Naive thymus-derived CD8-positive, alpha-beta T cell (primary cell): ENCODE measurements at regions not wholly inside any gene's neighbourhood (a gene's known extent, or its start where the extent isn't known, plus 50 kb on each side); places are given as distances from the start of the nearest gene placed in this dataset.

Experiments used
- ATAC-seq, 2 donors: fragments of 150-1000 bp; cut with Tn5 transposase in 1 of 2; sonication (Bioruptor Pico), chemical (Tn5 transposase) in 1 of 2; 1 replicate in 1 of 2; 2 replicates in 1 of 2; pipeline ENCODE4 v1.10.0; 2021; ENCODE audit warnings: mild to moderate bottlenecking in 2 of 2, moderate library complexity in 2 of 2
- POLR2A ChIA-PET: fragments of 350-600 bp; sonication (Branson Sonifier 250); formaldehyde crosslinking; loops from one replicate; lab custom pipeline; 2021; ENCODE audit warnings: antibody characterized with exemption; lab: Charles Lee
- DNase-seq, 10 donors: peaks; one replicate each; pipeline versions ENCODE4 v3.0.0 to v3.0.0-alpha.2; 2020 to 2022
- H3K27ac Mint-ChIP-seq, 10 donors: one replicate each; pipeline ENCODE4 v1.8.0; 2020 to 2022; ENCODE audit warnings: mild to moderate bottlenecking in 10 of 10, mixed read lengths in 10 of 10, moderate library complexity in 4 of 10, inconsistent platforms in 1 of 10
- H3K27me3 Mint-ChIP-seq, 5 donors: one replicate each; pipeline ENCODE4 v1.8.0; 2021 to 2022; ENCODE audit warnings: mixed read lengths in 5 of 5
- H3K36me3 Mint-ChIP-seq, 3 donors: one replicate each; pipeline ENCODE4 v1.8.0; 2020 to 2022; ENCODE audit warnings: mixed read lengths in 3 of 3, mild to moderate bottlenecking in 2 of 3, inconsistent platforms in 1 of 3
- H3K4me1 Mint-ChIP-seq, 4 donors: one replicate each; pipeline ENCODE4 v1.8.0; 2021 to 2022; ENCODE audit warnings: mixed read lengths in 4 of 4
- H3K4me3 Mint-ChIP-seq, 10 donors: one replicate each; pipeline ENCODE4 v1.8.0; 2020 to 2022; ENCODE audit warnings: mild to moderate bottlenecking in 10 of 10, mixed read lengths in 10 of 10, moderate library complexity in 6 of 10, inconsistent platforms in 1 of 10
- H3K9me3 Mint-ChIP-seq, 9 donors: one replicate each; pipeline ENCODE4 v1.8.0; 2020 to 2022; ENCODE audit warnings: mixed read lengths in 9 of 9, mild to moderate bottlenecking in 3 of 9, inconsistent platforms in 1 of 9, moderate library complexity in 1 of 9

- Mint-ChIP-seq H3K36me3 (no peaks in the 10 kb centered on the region), H3K27me3 (peaks cover 0 to 9% (median 4%) of the 10 kb centered on the region in 5 donors), H3K27ac (no peak overlapping the region), H3K4me3 (no peak overlapping the region), H3K9me3 (peaks cover 0 to 5% (median 0%) of the 10 kb centered on the region in 9 donors), H3K4me1 (no peaks in the 10 kb centered on the region)
- no peak for DNase-seq
- no peak for ATAC-seq
- POLR2A ChIA-PET, result no interaction called here
Observed at GRCh38 chr12:59185295-59185694, 265.0 kb upstream of the LRIG3 start.

GRCh38 chr12:59182658-59183455 lies 262.6 kb upstream of the LRIG3 start:
- Mint-ChIP-seq H3K9me3 (peaks cover 0 to 10% (median 0%) of the 10 kb centered on the region in 9 donors), H3K27me3 (peaks cover 0 to 9% (median 4%) of the 10 kb centered on the region in 5 donors), H3K4me3 (no peak overlapping the region), H3K27ac (no peak overlapping the region), H3K4me1 (no peaks in the 10 kb centered on the region), H3K36me3 (no peaks in the 10 kb centered on the region)
- ATAC-seq (no peak), DNase-seq (no peak)
- POLR2A ChIA-PET, result no interaction called here

- no peaks in the 10 kb centered on the region for H3K4me1 Mint-ChIP-seq
- H3K36me3 Mint-ChIP-seq, result no peaks in the 10 kb centered on the region
- H3K4me3 Mint-ChIP-seq, result no peak overlapping the region
- no peak overlapping the region for H3K27ac Mint-ChIP-seq
- POLR2A ChIA-PET, result no interaction called here
- H3K27me3 Mint-ChIP-seq, result peaks cover 0 to 9% (median 4%) of the 10 kb centered on the region in 5 donors
- peaks cover 0 to 10% (median 0%) of the 10 kb centered on the region in 9 donors for H3K9me3 Mint-ChIP-seq
- ATAC-seq (no peak), DNase-seq (no peak)
Observed at GRCh38 chr12:59182191-59182590, 261.9 kb upstream of the LRIG3 start.

- ATAC-seq (no peak), DNase-seq (no peak)
- H3K4me3 Mint-ChIP-seq, result no peak overlapping the region
- no peaks in the 10 kb centered on the region for H3K36me3 Mint-ChIP-seq
- H3K27ac Mint-ChIP-seq, result no peak overlapping the region
- POLR2A ChIA-PET, result no interaction called here
- H3K4me1 Mint-ChIP-seq, result no peaks in the 10 kb centered on the region
- H3K27me3 Mint-ChIP-seq, result peaks cover 0 to 9% (median 4%) of the 10 kb centered on the region in 5 donors
- H3K9me3 Mint-ChIP-seq, result peaks cover 0 to 11% (median 0%) of the 10 kb centered on the region in 9 donors
Observed at GRCh38 chr12:59181196-59181777, 261.0 kb upstream of the LRIG3 start.

- H3K27me3 Mint-ChIP-seq, result peaks cover 0 to 1% (median 0%) of the 10 kb centered on the region in 5 donors
- ATAC-seq (no peak), DNase-seq (no peak)
- POLR2A ChIA-PET, result no interaction called here
- no peaks in the 10 kb centered on the region for H3K36me3 Mint-ChIP-seq
- no peak overlapping the region for H3K4me3 Mint-ChIP-seq
- no peaks in the 10 kb centered on the region for H3K4me1 Mint-ChIP-seq
- no peak overlapping the region for H3K27ac Mint-ChIP-seq
- peaks cover 0 to 11% (median 2%) of the 10 kb centered on the region in 9 donors for H3K9me3 Mint-ChIP-seq
Observed at GRCh38 chr12:59179231-59179630, 258.9 kb upstream of the LRIG3 start.

GRCh38 chr12:59173695-59174094 lies 253.4 kb upstream of the LRIG3 start:
- no peaks in the 10 kb centered on the region for H3K4me1 Mint-ChIP-seq

GRCh38 chr12:59168647-59169046 lies 248.3 kb upstream of the LRIG3 start:
- DNase-seq (no peak), ATAC-seq (no peak)
- POLR2A ChIA-PET, result no interaction called here
- peaks cover 0 to 2% (median 0%) of the 10 kb centered on the region in 9 donors for H3K9me3 Mint-ChIP-seq
- H3K36me3 Mint-ChIP-seq, result no peaks in the 10 kb centered on the region
- no peaks in the 10 kb centered on the region for H3K4me1 Mint-ChIP-seq
- no peak overlapping the region for H3K4me3 Mint-ChIP-seq
- H3K27me3 Mint-ChIP-seq, result peaks cover 0 to 11% (median 5%) of the 10 kb centered on the region in 5 donors
- H3K27ac Mint-ChIP-seq, result no peak overlapping the region

More at GRCh38 chr12:59173695-59174094, 253.4 kb upstream of the LRIG3 start:
- Mint-ChIP-seq H3K4me3 (no peak overlapping the region), H3K9me3 (peaks cover 0 to 6% (median 3%) of the 10 kb centered on the region in 9 donors), H3K27me3 (peaks cover 0 to 1% (median 0%) of the 10 kb centered on the region in 5 donors), H3K36me3 (no peaks in the 10 kb centered on the region), H3K27ac (no peak overlapping the region)
- ATAC-seq (no peak), DNase-seq (no peak)
- POLR2A ChIA-PET, result no interaction called here

GRCh38 chr12:59166457-59166856 lies 246.2 kb upstream of the LRIG3 start:
- Mint-ChIP-seq H3K27ac (no peak overlapping the region), H3K9me3 (peaks cover 0 to 3% (median 0%) of the 10 kb centered on the region in 9 donors), H3K4me3 (no peak overlapping the region), H3K27me3 (peaks cover 0 to 11% (median 5%) of the 10 kb centered on the region in 5 donors), H3K4me1 (no peaks in the 10 kb centered on the region), H3K36me3 (no peaks in the 10 kb centered on the region)
- POLR2A ChIA-PET, result no interaction called here
- no peak for ATAC-seq
- DNase-seq, result no peak

GRCh38 chr12:59164991-59165718 lies 244.9 kb upstream of the LRIG3 start:
- Mint-ChIP-seq H3K9me3 (peaks cover 0 to 5% (median 0%) of the 10 kb centered on the region in 9 donors), H3K36me3 (no peaks in the 10 kb centered on the region), H3K27ac (no peak overlapping the region), H3K4me1 (no peaks in the 10 kb centered on the region), H3K27me3 (peaks cover 0 to 11% (median 5%) of the 10 kb centered on the region in 5 donors), H3K4me3 (no peak overlapping the region)
- ATAC-seq, result no peak
- POLR2A ChIA-PET, result no interaction called here
- DNase-seq, result no peak

GRCh38 chr12:59164226-59164625 lies 243.9 kb upstream of the LRIG3 start:
- POLR2A ChIA-PET, result no interaction called here
- Mint-ChIP-seq H3K36me3 (no peaks in the 10 kb centered on the region), H3K9me3 (peaks cover 0 to 5% (median 0%) of the 10 kb centered on the region in 9 donors), H3K27ac (no peak overlapping the region), H3K4me3 (no peak overlapping the region), H3K27me3 (peaks cover 1 to 11% (median 5%) of the 10 kb centered on the region in 5 donors), H3K4me1 (no peaks in the 10 kb centered on the region)
- ATAC-seq (no peak), DNase-seq (no peak)

- no peaks in the 10 kb centered on the region for H3K4me1 Mint-ChIP-seq
- H3K4me3 Mint-ChIP-seq, result no peak overlapping the region
- ATAC-seq (no peak), DNase-seq (no peak)
- H3K27me3 Mint-ChIP-seq, result peaks cover 0 to 3% (median 0%) of the 10 kb centered on the region in 5 donors
- peaks cover 2 to 21% (median 9%) of the 10 kb centered on the region in 9 donors for H3K9me3 Mint-ChIP-seq
- no peaks in the 10 kb centered on the region for H3K36me3 Mint-ChIP-seq
- no peak overlapping the region for H3K27ac Mint-ChIP-seq
- POLR2A ChIA-PET, result no interaction called here
Observed at GRCh38 chr12:59158681-59159080, 238.4 kb upstream of the LRIG3 start.

- DNase-seq (no peak), ATAC-seq (no peak)
- H3K4me1 Mint-ChIP-seq, result no peaks in the 10 kb centered on the region
- POLR2A ChIA-PET, result no interaction called here
- no peak overlapping the region for H3K4me3 Mint-ChIP-seq
- H3K27me3 Mint-ChIP-seq, result peaks cover 0 to 3% (median 0%) of the 10 kb centered on the region in 5 donors
- peaks cover 2 to 21% (median 9%) of the 10 kb centered on the region in 9 donors for H3K9me3 Mint-ChIP-seq
- no peak overlapping the region for H3K27ac Mint-ChIP-seq
- H3K36me3 Mint-ChIP-seq, result no peaks in the 10 kb centered on the region
Observed at GRCh38 chr12:59158066-59158465, 237.8 kb upstream of the LRIG3 start.

- Mint-ChIP-seq H3K27me3 (peaks cover 0 to 2% (median 0%) of the 10 kb centered on the region in 5 donors), H3K36me3 (no peaks in the 10 kb centered on the region), H3K4me3 (no peak overlapping the region), H3K9me3 (peaks cover 0 to 21% (median 9%) of the 10 kb centered on the region in 9 donors), H3K4me1 (no peaks in the 10 kb centered on the region), H3K27ac (no peak overlapping the region)
- no peak for ATAC-seq
- DNase-seq, result no peak
- POLR2A ChIA-PET, result no interaction called here
Observed at GRCh38 chr12:59155448-59155847, 235.1 kb upstream of the LRIG3 start.
